ENCODE measurements at regions not wholly inside any gene's neighbourhood (a gene's known extent, or its start where the extent isn't known, plus 50 kb on each side); places are given as distances from the start of the nearest gene placed in this dataset.

GRCh38 chr10:128431083-128431482, 304.9 kb upstream of the MKI67 start:
- Histone ChIP-seq H3K9me3 (ENCODE audit: control insufficient read depth in 1 of 2, insufficient read depth in 1 of 2, low read depth in 1 of 2, low read length in 2 of 2) (no peaks in the 10 kb centered on the region), H3K27me3 (ENCODE audit: insufficient read depth, low read length) (peaks cover 43% of the 10 kb centered on the region), H3K4me2 (ENCODE audit: low read length) (no peak overlapping the region), H4K20me1 (ENCODE audit: insufficient read depth) (no peaks in the 10 kb centered on the region), H3K27ac (ENCODE audit: low read depth, low read length) (no peak overlapping the region), H3K4me3 (replicated peaks in 1 of 2; ENCODE audit: low read depth in 1 of 2, low read length in 2 of 2) (no peak overlapping the region), H2AFZ (ENCODE audit: low read depth, low read length, poor library complexity, severe bottlenecking) (no peak overlapping the region), H3K79me2 (ENCODE audit: insufficient read depth, low read length) (no peaks in the 10 kb centered on the region), H3K9me2 (ENCODE audit: insufficient read depth) (no peaks in the 10 kb centered on the region), H3K36me3 (ENCODE audit: control insufficient read depth in 1 of 2, insufficient read depth in 2 of 2, low read length in 2 of 2) (no peaks in the 10 kb centered on the region), H3K9ac (ENCODE audit: low read length) (no peak overlapping the region), H3K4me1 (ENCODE audit: control insufficient read depth in 1 of 2, insufficient read depth in 2 of 2, low read length in 2 of 2) (no peaks in the 10 kb centered on the region)
- ATAC-seq (no peak), DNase-seq (ENCODE audit: low read depth, low spot score) (no peak)
- RAD21 ChIA-PET (ENCODE audit: low non-redundant PET in 1 of 2, low total read pairs in 2 of 2, uncharacterized antibody in 2 of 2, unreplicated experiment in 2 of 2) = no interaction called here
- CTCF ChIA-PET = no interaction called here
- no TSS peak for BruUV-seq (replicated peaks)
- no peak for TF ChIP-seq POLR2A (IDR thresholded peaks at IDR 0.05; ENCODE audit: borderline replicate concordance, extremely low read depth, insufficient read depth, insufficient read length)
- no peak for TF ChIP-seq ATF3 (IDR thresholded peaks at IDR 0.05)
- TF ChIP-seq FOSL1 (IDR thresholded peaks at IDR 0.05; ENCODE audit: low read depth) = no peak
- TF ChIP-seq JUND (IDR thresholded peaks at IDR 0.05) = no peak
- no peak for TF ChIP-seq ZBTB33 (IDR thresholded peaks at IDR 0.05; ENCODE audit: extremely low read depth, insufficient replicate concordance, low read length)
- TF ChIP-seq MAX (IDR thresholded peaks at IDR 0.05) = no peak
- TF ChIP-seq CTCF (IDR thresholded peaks at IDR 0.05 in 2 of 3, conservative IDR thresholded peaks at IDR 0.05 in 1 of 3; ENCODE audit: borderline replicate concordance in 1 of 3, insufficient read depth in 1 of 3, low read depth in 2 of 3, low read length in 2 of 3) = no peak
- no peak for TF ChIP-seq SP1 (IDR thresholded peaks at IDR 0.05; ENCODE audit: low read depth)
- TF ChIP-seq ZFX (IDR thresholded peaks at IDR 0.05) = no peak
- no peak for TF ChIP-seq ELF1 (IDR thresholded peaks at IDR 0.05; ENCODE audit: borderline replicate concordance, low read depth)
- TF ChIP-seq REST (IDR thresholded peaks at IDR 0.05; ENCODE audit: low read depth) = no peak
- no peak for TF ChIP-seq CEBPB (IDR thresholded peaks at IDR 0.05; ENCODE audit: low read depth)
- no peak for TF ChIP-seq SRF (IDR thresholded peaks at IDR 0.05; ENCODE audit: low read depth)
- no peak for TF ChIP-seq SIN3A (IDR thresholded peaks at IDR 0.05; ENCODE audit: low read depth)
- TF ChIP-seq YY1 (IDR thresholded peaks at IDR 0.05; ENCODE audit: extremely low read depth, insufficient replicate concordance, low read depth, low read length) = no peak
- intact Hi-C loops (cut with micrococcal nuclease) = no loop called here
- POLR2A ChIA-PET = no interaction called here
